Effector memory CD4-positive, alpha-beta T cell (primary cell): ENCODE measurements at regions not wholly inside any gene's neighbourhood (a gene's known extent, or its start where the extent isn't known, plus 50 kb on each side); places are given as distances from the start of the nearest gene placed in this dataset.

Experiments
- DNase-seq, 3 donors: peaks; one replicate each; pipeline ENCODE4 v3.0.0-alpha.2; 2020
- H3K27ac ChIP-seq: 2 replicates; pipeline ENCODE4 v1.7.0; 2013; ENCODE audit warnings: mild to moderate bottlenecking, low read length, moderate library complexity; ENCODE audit not compliant: insufficient read depth, poor library complexity, severe bottlenecking
- H3K27me3 ChIP-seq: replicated peaks from 2 replicates; pipeline ENCODE4 v1.7.0; 2013; ENCODE audit warnings: mild to moderate bottlenecking, low read length; ENCODE audit not compliant: insufficient read depth, control insufficient read depth, poor library complexity, severe bottlenecking
- H3K36me3 ChIP-seq: 2 replicates; pipeline ENCODE4 v1.7.0; 2013; ENCODE audit warnings: mild to moderate bottlenecking, low read length, moderate library complexity; ENCODE audit not compliant: control insufficient read depth, insufficient read depth
- H3K4me1 ChIP-seq: 2 replicates; pipeline ENCODE4 v1.7.0; 2013; ENCODE audit warnings: low read length, mild to moderate bottlenecking; ENCODE audit not compliant: control insufficient read depth, insufficient read depth, poor library complexity, severe bottlenecking
- H3K4me3 ChIP-seq: 2 replicates; pipeline ENCODE4 v1.7.0; 2013; ENCODE audit warnings: low read length, low read depth, mild to moderate bottlenecking; ENCODE audit not compliant: insufficient read depth, poor library complexity, severe bottlenecking
- H3K9me3 ChIP-seq: 2 replicates; pipeline ENCODE4 v1.7.0; 2013; ENCODE audit warnings: mild to moderate bottlenecking, low read length, moderate library complexity; ENCODE audit not compliant: control insufficient read depth

- Histone ChIP-seq H3K27ac (no peak overlapping the region), H3K4me3 (no peak overlapping the region), H3K9me3 (no peaks in the 10 kb centered on the region), H3K27me3 (no peaks in the 10 kb centered on the region), H3K36me3 (no peaks in the 10 kb centered on the region), H3K4me1 (no peaks in the 10 kb centered on the region)
- DNase-seq, result no peak
These were observed 273.1 kb upstream of the CCL2 start for GRCh38 chr17:33981711-33982601.

GRCh38 chr17:33982909-33983308 is 272.2 kb upstream of the CCL2 start:
- H3K4me3 ChIP-seq, result no peak overlapping the region
- no peaks in the 10 kb centered on the region for H3K4me1 ChIP-seq
- no peaks in the 10 kb centered on the region for H3K27me3 ChIP-seq
- H3K27ac ChIP-seq, result no peak overlapping the region
- DNase-seq, result no peak
- no peaks in the 10 kb centered on the region for H3K9me3 ChIP-seq
- no peaks in the 10 kb centered on the region for H3K36me3 ChIP-seq

GRCh38 chr17:33983824-33984574 is 271.1 kb upstream of the CCL2 start:
- Histone ChIP-seq H3K4me3 (no peak overlapping the region), H3K4me1 (no peaks in the 10 kb centered on the region), H3K9me3 (no peaks in the 10 kb centered on the region), H3K36me3 (no peaks in the 10 kb centered on the region), H3K27me3 (no peaks in the 10 kb centered on the region), H3K27ac (no peak overlapping the region)
- DNase-seq, result no peak

- H3K27me3 ChIP-seq, result no peaks in the 10 kb centered on the region
- no peaks in the 10 kb centered on the region for H3K36me3 ChIP-seq
- no peak overlapping the region for H3K4me3 ChIP-seq
- H3K9me3 ChIP-seq, result no peaks in the 10 kb centered on the region
- DNase-seq, result no peak
- no peak overlapping the region for H3K27ac ChIP-seq
- no peaks in the 10 kb centered on the region for H3K4me1 ChIP-seq
These were observed 269.0 kb upstream of the CCL2 start for GRCh38 chr17:33986088-33986487.

GRCh38 chr17:33986566-33986965 is 268.5 kb upstream of the CCL2 start:
- H3K4me1 ChIP-seq, result no peaks in the 10 kb centered on the region
- no peaks in the 10 kb centered on the region for H3K27me3 ChIP-seq
- no peak overlapping the region for H3K4me3 ChIP-seq
- DNase-seq, result no peak
- H3K9me3 ChIP-seq, result no peaks in the 10 kb centered on the region
- H3K27ac ChIP-seq, result no peak overlapping the region
- no peaks in the 10 kb centered on the region for H3K36me3 ChIP-seq

GRCh38 chr17:33987162-33987561 is 267.9 kb upstream of the CCL2 start:
- Histone ChIP-seq H3K27ac (no peak overlapping the region), H3K4me3 (no peak overlapping the region), H3K9me3 (no peaks in the 10 kb centered on the region), H3K27me3 (no peaks in the 10 kb centered on the region), H3K4me1 (no peaks in the 10 kb centered on the region), H3K36me3 (no peaks in the 10 kb centered on the region)
- DNase-seq, result no peak

- no peaks in the 10 kb centered on the region for H3K27me3 ChIP-seq
- no peaks in the 10 kb centered on the region for H3K4me1 ChIP-seq
- no peak overlapping the region for H3K4me3 ChIP-seq
- H3K27ac ChIP-seq, result no peak overlapping the region
- DNase-seq, result no peak
- H3K36me3 ChIP-seq, result no peaks in the 10 kb centered on the region
- no peaks in the 10 kb centered on the region for H3K9me3 ChIP-seq
These were observed 265.5 kb upstream of the CCL2 start for GRCh38 chr17:33989361-33990148.

- Histone ChIP-seq H3K27me3 (no peaks in the 10 kb centered on the region), H3K9me3 (no peaks in the 10 kb centered on the region), H3K36me3 (no peaks in the 10 kb centered on the region), H3K4me3 (no peak overlapping the region), H3K4me1 (no peaks in the 10 kb centered on the region), H3K27ac (no peak overlapping the region)
- DNase-seq, result no peak
These were observed 264.0 kb upstream of the CCL2 start for GRCh38 chr17:33990943-33991706.

- Histone ChIP-seq H3K27me3 (no peaks in the 10 kb centered on the region), H3K36me3 (no peaks in the 10 kb centered on the region), H3K4me1 (no peaks in the 10 kb centered on the region), H3K27ac (no peak overlapping the region), H3K9me3 (no peaks in the 10 kb centered on the region), H3K4me3 (no peak overlapping the region)
- DNase-seq, result no peak
These were observed 263.0 kb upstream of the CCL2 start for GRCh38 chr17:33992113-33992512.
